Neural cell (in vitro differentiated cells): ENCODE measurements at regions not wholly inside any gene's neighbourhood (a gene's known extent, or its start where the extent isn't known, plus 50 kb on each side); places are given as distances from the start of the nearest gene placed in this dataset.

ENCODE experiments used
- H2AFZ ChIP-seq: fragments of 200-600, 300-800 bp; sonication (generic), shearing (Covaris generic); 2 replicates; pipeline ENCODE4 v1.6.0; 2014; ENCODE audit warnings: low read depth, mild to moderate bottlenecking, antibody characterized with exemption, low read length, moderate library complexity
- H3F3A ChIP-seq: fragments of 200-600 bp; shearing (Covaris generic); 2 replicates; pipeline ENCODE4 v1.6.1; 2016; ENCODE audit warnings: mild to moderate bottlenecking, moderate library complexity, mixed read lengths, antibody characterized with exemption, low read length; ENCODE audit not compliant: insufficient read depth, poor library complexity, severe bottlenecking
- H3K27ac ChIP-seq: fragments of 200-600, 300-800 bp; sonication (generic), shearing (Covaris generic); 2 replicates; pipeline ENCODE4 v1.5.1; 2014; ENCODE audit warnings: mild to moderate bottlenecking, low read length, moderate library complexity
- H3K27me3 ChIP-seq: fragments of 300-800, 200-600 bp; sonication (generic), shearing (Covaris generic); 2 replicates; pipeline ENCODE4 v1.6.0; 2014; ENCODE audit warnings: mild to moderate bottlenecking, low read depth, low read length, moderate library complexity; ENCODE audit not compliant: insufficient read depth
- H3K36me3 ChIP-seq: fragments of 300-800, 200-600 bp; sonication (generic), shearing (Covaris generic); 2 replicates; pipeline ENCODE4 v1.5.1; 2014; ENCODE audit warnings: mild to moderate bottlenecking, antibody characterized with exemption, low read length, moderate library complexity; ENCODE audit not compliant: insufficient read depth
- H3K4me2 ChIP-seq: fragments of 300-800, 200-600 bp; sonication (generic), shearing (Covaris generic); 2 replicates; pipeline ENCODE4 v1.6.0; 2014; ENCODE audit warnings: mild to moderate bottlenecking, low read length
- H3K4me3 ChIP-seq: fragments of 300-800, 200-600 bp; sonication (generic), shearing (Covaris generic); 2 replicates; pipeline ENCODE4 v1.5.1; 2014; ENCODE audit warnings: mild to moderate bottlenecking, low read length, moderate library complexity
- H3K79me2 ChIP-seq: fragments of 200-600 bp; shearing (Covaris generic); replicated peaks from 2 replicates; pipeline ENCODE4 v1.6.0; 2014; ENCODE audit warnings: mild to moderate bottlenecking, low read length, moderate library complexity; ENCODE audit not compliant: insufficient read depth
- H3K9ac ChIP-seq: fragments of 300-800, 200-600 bp; sonication (generic), shearing (Covaris generic); 2 replicates; pipeline ENCODE4 v1.6.1; 2016; ENCODE audit warnings: mild to moderate bottlenecking, low read length, mixed read lengths
- H3K9me2 ChIP-seq: fragments of 200-600 bp; shearing (Covaris generic); 2 replicates; pipeline ENCODE4 v1.6.1; 2016; ENCODE audit warnings: mild to moderate bottlenecking, low read length, mixed read lengths; ENCODE audit not compliant: insufficient read depth
- H3K9me3 ChIP-seq: fragments of 200-600, 300-800 bp; sonication (generic), shearing (Covaris generic); 2 replicates; pipeline ENCODE4 v1.6.1; 2016; ENCODE audit warnings: mild to moderate bottlenecking, mixed run types, low read length, moderate library complexity, mixed read lengths
- H4K20me1 ChIP-seq: fragments of 200-600 bp; shearing (Covaris generic); 2 replicates; pipeline ENCODE4 v1.6.1; 2016; ENCODE audit warnings: mild to moderate bottlenecking, mixed run types; ENCODE audit not compliant: insufficient read depth
- EP300 ChIP-seq: fragments of 450-650 bp; conservative IDR thresholded peaks from 2 replicates; pipeline ENCODE4 v1.6.1; 2014; ENCODE audit warnings: antibody characterized with exemption, mild to moderate bottlenecking, moderate library complexity; ENCODE audit not compliant: poor library complexity, severe bottlenecking
- EZH2 ChIP-seq: fragments of 200-600, 300-800 bp; shearing (Covaris generic), sonication (generic); IDR thresholded peaks from 2 replicates; pipeline ENCODE4 v1.6.1; 2014; ENCODE audit warnings: antibody characterized with exemption, low read length, borderline replicate concordance, mild to moderate bottlenecking; ENCODE audit not compliant: insufficient read depth, poor library complexity, severe bottlenecking
- MXI1 ChIP-seq: fragments of 450-650 bp; conservative IDR thresholded peaks from 2 replicates; pipeline ENCODE4 v1.6.1; 2014; ENCODE audit warnings: antibody characterized with exemption, mild to moderate bottlenecking; ENCODE audit not compliant: poor library complexity, severe bottlenecking
- POLR2AphosphoS5 ChIP-seq: IDR thresholded peaks from 2 replicates; pipeline ENCODE4 v1.6.1; 2012
- RAD21 ChIP-seq: fragments of 450-650 bp; conservative IDR thresholded peaks from 2 replicates; pipeline ENCODE4 v1.6.1; 2014; ENCODE audit warnings: antibody characterized with exemption, mild to moderate bottlenecking, moderate library complexity
- REST ChIP-seq: IDR thresholded peaks from 2 replicates; pipeline ENCODE4 v1.6.1; 2012; ENCODE audit warnings: borderline replicate concordance
- SMC3 ChIP-seq: fragments of 450-650 bp; conservative IDR thresholded peaks from 2 replicates; pipeline ENCODE4 v1.6.1; 2014; ENCODE audit warnings: antibody characterized with exemption, mild to moderate bottlenecking, moderate library complexity; ENCODE audit not compliant: poor library complexity
- TAF1 ChIP-seq: IDR thresholded peaks from 2 replicates; pipeline ENCODE4 v1.6.1; 2012; ENCODE audit warnings: low read depth
- TF ChIP-seq, protein P1 (sequence below): fragments of 450-650 bp; IDR thresholded peaks from 2 replicates; pipeline ENCODE4 v1.5.1; 2014; ENCODE audit warnings: antibody characterized with exemption, mild to moderate bottlenecking, moderate library complexity; ENCODE audit not compliant: poor library complexity, severe bottlenecking

DNA sequence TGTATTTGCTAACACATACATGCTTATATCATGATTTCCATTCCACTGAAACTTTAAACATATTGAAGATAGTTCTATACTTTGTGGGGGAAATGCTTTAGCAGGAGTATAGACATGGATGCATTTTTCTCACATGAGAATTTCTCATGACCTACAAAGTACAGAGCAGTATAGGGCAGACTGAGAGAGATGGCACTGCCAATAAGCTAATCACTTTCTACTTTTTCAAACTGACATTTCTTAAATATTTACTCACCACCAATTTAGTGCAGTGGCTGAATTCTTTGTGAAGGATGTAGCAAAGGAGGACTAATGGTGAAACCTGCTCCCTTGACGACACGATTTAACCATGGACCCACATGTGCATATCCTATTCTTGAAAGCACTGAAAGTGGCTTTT is 923.5 kb downstream of the ADGRL2 start:
- Histone ChIP-seq H3K36me3 (no peaks in the 10 kb centered on the region), H3F3A (no peaks in the 10 kb centered on the region), H3K79me2 (no peaks in the 10 kb centered on the region), H2AFZ (no peak overlapping the region), H3K9me2 (no peaks in the 10 kb centered on the region), H3K9ac (no peak overlapping the region), H3K4me2 (no peak overlapping the region), H3K27me3 (no peaks in the 10 kb centered on the region), H4K20me1 (no peaks in the 10 kb centered on the region), H3K9me3 (no peaks in the 10 kb centered on the region), H3K27ac (no peak overlapping the region), H3K4me3 (no peak overlapping the region)
- TF ChIP-seq EZH2: no peak
- no peak for TF ChIP-seq REST
- TF ChIP-seq MXI1: no peak
- no peak for TF ChIP-seq EP300
- no peak for TF ChIP-seq TAF1
- no peak for TF ChIP-seq RAD21
- no peak for TF ChIP-seq POLR2AphosphoS5
- TF ChIP-seq, protein P1, sequence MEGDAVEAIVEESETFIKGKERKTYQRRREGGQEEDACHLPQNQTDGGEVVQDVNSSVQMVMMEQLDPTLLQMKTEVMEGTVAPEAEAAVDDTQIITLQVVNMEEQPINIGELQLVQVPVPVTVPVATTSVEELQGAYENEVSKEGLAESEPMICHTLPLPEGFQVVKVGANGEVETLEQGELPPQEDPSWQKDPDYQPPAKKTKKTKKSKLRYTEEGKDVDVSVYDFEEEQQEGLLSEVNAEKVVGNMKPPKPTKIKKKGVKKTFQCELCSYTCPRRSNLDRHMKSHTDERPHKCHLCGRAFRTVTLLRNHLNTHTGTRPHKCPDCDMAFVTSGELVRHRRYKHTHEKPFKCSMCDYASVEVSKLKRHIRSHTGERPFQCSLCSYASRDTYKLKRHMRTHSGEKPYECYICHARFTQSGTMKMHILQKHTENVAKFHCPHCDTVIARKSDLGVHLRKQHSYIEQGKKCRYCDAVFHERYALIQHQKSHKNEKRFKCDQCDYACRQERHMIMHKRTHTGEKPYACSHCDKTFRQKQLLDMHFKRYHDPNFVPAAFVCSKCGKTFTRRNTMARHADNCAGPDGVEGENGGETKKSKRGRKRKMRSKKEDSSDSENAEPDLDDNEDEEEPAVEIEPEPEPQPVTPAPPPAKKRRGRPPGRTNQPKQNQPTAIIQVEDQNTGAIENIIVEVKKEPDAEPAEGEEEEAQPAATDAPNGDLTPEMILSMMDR: no peak
- TF ChIP-seq SMC3: no peak

- Histone ChIP-seq H3K9ac (no peak overlapping the region), H3K4me3 (no peak overlapping the region), H3K27me3 (no peaks in the 10 kb centered on the region), H3K27ac (no peak overlapping the region), H3K36me3 (no peaks in the 10 kb centered on the region), H3K4me2 (no peak overlapping the region), H3K9me2 (no peaks in the 10 kb centered on the region), H4K20me1 (no peaks in the 10 kb centered on the region), H3K9me3 (no peaks in the 10 kb centered on the region), H2AFZ (no peak overlapping the region), H3K79me2 (no peaks in the 10 kb centered on the region), H3F3A (no peaks in the 10 kb centered on the region)
- TF ChIP-seq REST (no peak), EP300 (no peak)
Measured at GRCh38 chr1:82722608-82723007, 921.9 kb downstream of the ADGRL2 start.
